SK-N-SH treated with all-trans-retinoic acid at 6 μM for 48 hours (cell line): ENCODE measurements at regions not wholly inside any gene's neighbourhood (a gene's known extent, or its start where the extent isn't known, plus 50 kb on each side); places are given as distances from the start of the nearest gene placed in this dataset.

Experiments
- ATAC-seq: fragments of 200-7000 bp; cut with Tn5 transposase; 3 replicates; pipeline ENCODE4 v1.9.1; 2020; ENCODE audit warnings: mild to moderate bottlenecking, moderate library complexity
- BACH2 ChIP-seq: fragments of 250-450 bp; sonication (Bioruptor Pico); IDR thresholded peaks from 2 replicates; pipeline ENCODE4 v1.9.0; 2021; ENCODE audit warnings: mild to moderate bottlenecking, borderline replicate concordance
- CSDC2 ChIP-seq: fragments of 250-450 bp; sonication (Bioruptor Pico); IDR thresholded peaks from 2 replicates; pipeline ENCODE4 v1.5.0; 2020; ENCODE audit warnings: mild to moderate bottlenecking, moderate library complexity
- ESRRG ChIP-seq: fragments of 250-450 bp; sonication (Bioruptor Pico); IDR thresholded peaks from 2 replicates; pipeline ENCODE4 v1.6.1; 2021; ENCODE audit warnings: mild to moderate bottlenecking
- GLIS3 ChIP-seq: fragments of 250-450 bp; sonication (Bioruptor Pico); IDR thresholded peaks from 2 replicates; pipeline ENCODE4 v1.5.0; 2020; ENCODE audit warnings: mild to moderate bottlenecking, moderate library complexity
- ISL1 ChIP-seq: fragments of 250-450 bp; sonication (Bioruptor Pico); IDR thresholded peaks from 2 replicates; pipeline ENCODE4 v2.1.2; 2022; ENCODE audit warnings: mild to moderate bottlenecking, moderate library complexity
- OSR1 ChIP-seq: fragments of 250-450 bp; sonication (Bioruptor Pico); IDR thresholded peaks from 2 replicates; pipeline ENCODE4 v1.8.0; 2022; ENCODE audit warnings: moderate library complexity, mild to moderate bottlenecking, inconsistent platforms
- PPARA ChIP-seq: fragments of 250-450 bp; sonication (Bioruptor Pico); IDR thresholded peaks from 2 replicates; pipeline ENCODE4 v1.5.0; 2020; ENCODE audit warnings: mild to moderate bottlenecking, borderline replicate concordance
- RARB ChIP-seq: fragments of 250-450 bp; sonication (Bioruptor Pico); IDR thresholded peaks from 2 replicates; pipeline ENCODE4 v1.8.0; 2021; ENCODE audit warnings: mild to moderate bottlenecking, moderate library complexity
- SNAI2 ChIP-seq: fragments of 250-450 bp; sonication (Bioruptor Pico); IDR thresholded peaks from 2 replicates; pipeline ENCODE4 v1.5.0; 2020; ENCODE audit warnings: mild to moderate bottlenecking, moderate library complexity
- TCF4 ChIP-seq: fragments of 250-450 bp; sonication (Bioruptor Pico); IDR thresholded peaks from 2 replicates; pipeline ENCODE4 v1.8.0; 2021; ENCODE audit warnings: mild to moderate bottlenecking, moderate library complexity, borderline replicate concordance
- TOX ChIP-seq: fragments of 250-450 bp; sonication (Bioruptor Pico); IDR thresholded peaks from 2 replicates; pipeline ENCODE4 v1.8.0; 2021; ENCODE audit warnings: mild to moderate bottlenecking, moderate library complexity, borderline replicate concordance
- ZFP3 ChIP-seq: fragments of 250-450 bp; sonication (Bioruptor Pico); IDR thresholded peaks from 2 replicates; pipeline ENCODE4 v1.5.0; 2020; ENCODE audit warnings: mild to moderate bottlenecking, moderate library complexity
- ZFP30 ChIP-seq: fragments of 450-650 bp; formaldehyde crosslinking; IDR thresholded peaks from 2 replicates; pipeline ENCODE4 v1.5.0; 2022; ENCODE audit warnings: mild to moderate bottlenecking, moderate library complexity
- ZNF565 ChIP-seq: fragments of 450-650 bp; formaldehyde crosslinking; conservative IDR thresholded peaks from 2 replicates; pipeline ENCODE4 v1.5.0; 2020; ENCODE audit warnings: low read depth, mild to moderate bottlenecking, moderate library complexity
- ZNF70 ChIP-seq: fragments of 450-650 bp; formaldehyde crosslinking; IDR thresholded peaks from 2 replicates; pipeline ENCODE4 v1.5.0; 2020; ENCODE audit warnings: mild to moderate bottlenecking, moderate library complexity
- ZNF8 ChIP-seq: fragments of 450-650 bp; formaldehyde crosslinking; IDR thresholded peaks from 2 replicates; pipeline ENCODE4 v1.5.0; 2020; ENCODE audit warnings: mild to moderate bottlenecking, moderate library complexity
- TF ChIP-seq, protein P1 (sequence below): fragments of 250-450 bp; sonication (Bioruptor Pico); IDR thresholded peaks from 2 replicates; pipeline ENCODE4 v1.8.0; 2021; ENCODE audit warnings: low read depth, mild to moderate bottlenecking, moderate library complexity, borderline replicate concordance
- TF ChIP-seq, protein P2 (sequence below): fragments of 250-450 bp; sonication (Bioruptor Pico); IDR thresholded peaks from 2 replicates; pipeline ENCODE4 v1.8.0; 2020; ENCODE audit warnings: mild to moderate bottlenecking, moderate library complexity, borderline replicate concordance
- TF ChIP-seq, protein P3 (sequence below): fragments of 250-450 bp; sonication (Bioruptor Pico); IDR thresholded peaks from 2 replicates; pipeline ENCODE4 v1.5.1; 2020; ENCODE audit warnings: low read depth, mild to moderate bottlenecking, moderate library complexity
- TF ChIP-seq, protein P4 (sequence below): fragments of 250-450 bp; sonication (Bioruptor Pico); IDR thresholded peaks from 2 replicates; pipeline ENCODE4 v1.5.1; 2021; ENCODE audit warnings: mild to moderate bottlenecking, moderate library complexity

DNA sequence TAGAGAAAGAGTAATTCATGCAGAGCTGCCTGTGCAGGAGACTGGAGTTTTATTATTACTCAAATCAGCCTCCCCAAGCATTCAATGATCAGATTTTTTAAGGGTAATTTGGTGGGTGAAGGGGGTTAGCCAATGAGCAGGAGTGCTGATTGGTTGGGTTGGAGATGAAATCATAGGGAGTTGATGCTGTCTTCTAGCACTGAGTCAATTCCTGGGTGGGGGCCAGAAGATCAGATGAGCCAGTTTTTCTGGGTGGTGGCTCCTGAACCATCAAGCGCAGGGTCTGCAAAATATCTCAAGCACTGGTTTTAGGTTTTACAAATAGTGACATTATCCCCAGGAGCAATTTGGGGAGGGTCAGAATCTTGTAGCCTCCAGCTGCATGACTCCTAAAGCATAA, 312.8 kb upstream of the THSD7B start:
- TF ChIP-seq ZNF565 (no peak), CSDC2 (CRISPR knock-in tag) (no peak), OSR1 (no peak), ISL1 (CRISPR knock-in tag) (no peak), TOX (no peak), GLIS3 (CRISPR knock-in tag) (no peak), SNAI2 (CRISPR knock-in tag) (no peak), PPARA (no peak), BACH2 (no peak)
- TF ChIP-seq, protein P1, sequence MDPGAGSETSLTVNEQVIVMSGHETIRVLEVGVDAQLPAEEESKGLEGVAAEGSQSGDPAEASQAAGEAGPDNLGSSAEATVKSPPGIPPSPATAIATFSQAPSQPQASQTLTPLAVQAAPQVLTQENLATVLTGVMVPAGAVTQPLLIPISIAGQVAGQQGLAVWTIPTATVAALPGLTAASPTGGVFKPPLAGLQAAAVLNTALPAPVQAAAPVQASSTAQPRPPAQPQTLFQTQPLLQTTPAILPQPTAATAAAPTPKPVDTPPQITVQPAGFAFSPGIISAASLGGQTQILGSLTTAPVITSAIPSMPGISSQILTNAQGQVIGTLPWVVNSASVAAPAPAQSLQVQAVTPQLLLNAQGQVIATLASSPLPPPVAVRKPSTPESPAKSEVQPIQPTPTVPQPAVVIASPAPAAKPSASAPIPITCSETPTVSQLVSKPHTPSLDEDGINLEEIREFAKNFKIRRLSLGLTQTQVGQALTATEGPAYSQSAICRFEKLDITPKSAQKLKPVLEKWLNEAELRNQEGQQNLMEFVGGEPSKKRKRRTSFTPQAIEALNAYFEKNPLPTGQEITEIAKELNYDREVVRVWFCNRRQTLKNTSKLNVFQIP (CRISPR knock-in tag), result no peak
- TF ChIP-seq, protein P2, sequence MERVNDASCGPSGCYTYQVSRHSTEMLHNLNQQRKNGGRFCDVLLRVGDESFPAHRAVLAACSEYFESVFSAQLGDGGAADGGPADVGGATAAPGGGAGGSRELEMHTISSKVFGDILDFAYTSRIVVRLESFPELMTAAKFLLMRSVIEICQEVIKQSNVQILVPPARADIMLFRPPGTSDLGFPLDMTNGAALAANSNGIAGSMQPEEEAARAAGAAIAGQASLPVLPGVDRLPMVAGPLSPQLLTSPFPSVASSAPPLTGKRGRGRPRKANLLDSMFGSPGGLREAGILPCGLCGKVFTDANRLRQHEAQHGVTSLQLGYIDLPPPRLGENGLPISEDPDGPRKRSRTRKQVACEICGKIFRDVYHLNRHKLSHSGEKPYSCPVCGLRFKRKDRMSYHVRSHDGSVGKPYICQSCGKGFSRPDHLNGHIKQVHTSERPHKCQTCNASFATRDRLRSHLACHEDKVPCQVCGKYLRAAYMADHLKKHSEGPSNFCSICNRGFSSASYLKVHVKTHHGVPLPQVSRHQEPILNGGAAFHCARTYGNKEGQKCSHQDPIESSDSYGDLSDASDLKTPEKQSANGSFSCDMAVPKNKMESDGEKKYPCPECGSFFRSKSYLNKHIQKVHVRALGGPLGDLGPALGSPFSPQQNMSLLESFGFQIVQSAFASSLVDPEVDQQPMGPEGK, result no peak
- TF ChIP-seq, protein P3, sequence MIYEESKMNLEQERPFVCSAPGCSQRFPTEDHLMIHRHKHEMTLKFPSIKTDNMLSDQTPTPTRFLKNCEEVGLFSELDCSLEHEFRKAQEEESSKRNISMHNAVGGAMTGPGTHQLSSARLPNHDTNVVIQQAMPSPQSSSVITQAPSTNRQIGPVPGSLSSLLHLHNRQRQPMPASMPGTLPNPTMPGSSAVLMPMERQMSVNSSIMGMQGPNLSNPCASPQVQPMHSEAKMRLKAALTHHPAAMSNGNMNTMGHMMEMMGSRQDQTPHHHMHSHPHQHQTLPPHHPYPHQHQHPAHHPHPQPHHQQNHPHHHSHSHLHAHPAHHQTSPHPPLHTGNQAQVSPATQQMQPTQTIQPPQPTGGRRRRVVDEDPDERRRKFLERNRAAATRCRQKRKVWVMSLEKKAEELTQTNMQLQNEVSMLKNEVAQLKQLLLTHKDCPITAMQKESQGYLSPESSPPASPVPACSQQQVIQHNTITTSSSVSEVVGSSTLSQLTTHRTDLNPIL (CRISPR knock-in tag), result no peak
- no peak for ATAC-seq

DNA sequence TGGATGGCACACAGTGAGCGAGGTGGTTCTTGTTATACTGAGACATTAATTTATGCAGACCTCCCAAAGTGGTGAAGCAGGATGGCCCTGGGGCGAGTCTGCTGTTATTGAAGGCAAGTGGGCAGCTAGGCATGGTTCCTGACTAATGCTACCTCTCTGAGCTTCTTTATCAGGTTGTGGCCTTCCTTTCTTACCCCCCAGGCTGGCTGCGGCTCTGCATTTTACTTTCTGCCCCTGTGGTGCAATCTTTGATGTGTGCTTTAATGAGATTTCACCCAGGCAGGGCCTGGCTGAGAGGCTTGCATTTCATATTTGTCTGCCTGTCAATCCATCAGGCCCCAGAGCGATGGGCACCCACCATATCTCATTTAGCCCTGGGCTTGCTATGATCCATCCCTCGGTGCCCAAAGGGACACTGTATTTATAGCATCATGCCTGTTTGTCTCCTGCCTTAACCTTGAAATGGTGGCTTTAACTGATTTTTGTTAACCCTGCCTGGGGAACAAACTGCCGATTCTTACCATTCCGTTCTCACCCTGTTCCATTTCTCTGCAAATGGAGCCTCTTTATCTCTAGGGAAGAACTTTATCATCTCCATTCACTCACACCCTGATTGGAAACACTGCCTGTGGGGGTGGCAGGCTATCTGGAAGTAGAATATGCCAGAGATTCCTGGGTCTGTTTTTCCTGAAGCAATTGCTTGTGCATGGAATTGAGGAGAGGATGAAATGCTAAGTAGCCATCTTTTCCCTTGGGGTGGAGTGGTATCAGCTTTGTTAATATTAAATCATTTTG, 316.2 kb upstream of the THSD7B start:
- no peak for ATAC-seq
- TF ChIP-seq SNAI2 (CRISPR knock-in tag) (no peak), TCF4 (CRISPR knock-in tag) (no peak), ZNF70 (CRISPR knock-in tag) (no peak), ESRRG (CRISPR knock-in tag) (no peak), ZFP3 (CRISPR knock-in tag) (no peak), ZNF8 (CRISPR knock-in tag) (no peak)
- TF ChIP-seq, protein P4, sequence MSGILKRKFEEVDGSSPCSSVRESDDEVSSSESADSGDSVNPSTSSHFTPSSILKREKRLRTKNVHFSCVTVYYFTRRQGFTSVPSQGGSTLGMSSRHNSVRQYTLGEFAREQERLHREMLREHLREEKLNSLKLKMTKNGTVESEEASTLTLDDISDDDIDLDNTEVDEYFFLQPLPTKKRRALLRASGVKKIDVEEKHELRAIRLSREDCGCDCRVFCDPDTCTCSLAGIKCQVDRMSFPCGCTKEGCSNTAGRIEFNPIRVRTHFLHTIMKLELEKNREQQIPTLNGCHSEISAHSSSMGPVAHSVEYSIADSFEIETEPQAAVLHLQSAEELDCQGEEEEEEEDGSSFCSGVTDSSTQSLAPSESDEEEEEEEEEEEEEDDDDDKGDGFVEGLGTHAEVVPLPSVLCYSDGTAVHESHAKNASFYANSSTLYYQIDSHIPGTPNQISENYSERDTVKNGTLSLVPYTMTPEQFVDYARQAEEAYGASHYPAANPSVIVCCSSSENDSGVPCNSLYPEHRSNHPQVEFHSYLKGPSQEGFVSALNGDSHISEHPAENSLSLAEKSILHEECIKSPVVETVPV (CRISPR knock-in tag), result no peak

DNA sequence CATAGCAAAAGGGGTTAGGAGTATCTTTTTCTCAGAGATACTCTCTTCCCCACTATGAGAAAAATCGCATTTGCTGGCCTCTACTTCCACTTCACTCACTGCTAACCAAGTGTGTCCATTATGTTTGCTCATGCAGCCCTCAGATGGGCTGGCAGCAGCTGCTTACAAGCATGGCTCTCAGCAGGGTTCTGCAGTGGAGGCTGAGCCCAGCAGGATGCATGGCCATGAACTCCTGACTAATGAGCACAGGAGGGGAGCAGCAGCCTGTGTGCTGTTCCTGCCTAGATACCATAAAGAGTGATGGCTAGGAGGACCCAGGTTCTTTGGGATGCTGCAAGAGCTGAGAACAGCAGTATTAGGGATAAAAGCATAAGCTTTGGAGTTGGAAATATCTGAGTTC, 316.9 kb upstream of the THSD7B start:
- no peak for TF ChIP-seq CSDC2 (CRISPR knock-in tag)
- TF ChIP-seq ZNF8 (CRISPR knock-in tag), result no peak
- no peak for TF ChIP-seq ZNF70 (CRISPR knock-in tag)
- TF ChIP-seq, protein P3 (CRISPR knock-in tag), result no peak
- TF ChIP-seq, protein P4 (CRISPR knock-in tag), result no peak
- TF ChIP-seq GLIS3 (CRISPR knock-in tag), result no peak
- TF ChIP-seq ISL1 (CRISPR knock-in tag), result no peak
- TF ChIP-seq RARB (CRISPR knock-in tag), result no peak
- TF ChIP-seq PPARA, result no peak
- no peak for TF ChIP-seq ZFP30
- no peak for TF ChIP-seq ZFP3 (CRISPR knock-in tag)
- no peak for ATAC-seq
